HCT116 (cell line): ENCODE measurements at regions not wholly inside any gene's neighbourhood (a gene's known extent, or its start where the extent isn't known, plus 50 kb on each side); places are given as distances from the start of the nearest gene placed in this dataset.

Source experiments
- ATAC-seq: fragments of 200-7000 bp; cut with Tn5 transposase; 2 replicates; pipeline ENCODE4 v1.9.1; 2020; ENCODE audit warnings: mild to moderate bottlenecking, moderate library complexity
- BruUV-seq: library from RNA; stranded (reverse); fragments of 400-500 nt; replicated peaks from 2 replicates; lab custom pipeline; 2021; lab: Mats Ljungman, UMichigan
- CTCF ChIA-PET: fragments of 300-600 bp; sonication (Branson Sonifier 250); formaldehyde crosslinking; loops from one replicate; lab custom pipeline; 2021; ENCODE audit warnings: antibody characterized with exemption; lab: Charles Lee
- POLR2A ChIA-PET: fragments of 300-600, 350-600 bp; sonication (Branson Sonifier 250); formaldehyde crosslinking; loops from one replicate; lab custom pipeline; 2021; ENCODE audit warnings: antibody characterized with exemption; lab: Charles Lee
- RAD21 ChIA-PET, 2 experiments: fragments of 300-600 bp; sonication (Branson Sonifier 250); formaldehyde crosslinking; loops; one replicate each; lab custom pipeline; 2023; ENCODE audit warnings: low total read pairs in 2 of 2; ENCODE audit not compliant: uncharacterized antibody in 2 of 2, unreplicated experiment in 2 of 2, low non-redundant PET in 1 of 2; lab: Charles Lee
- DNase-seq: peaks from one replicate; pipeline ENCODE4 v3.0.0-alpha.2; 2010; ENCODE audit warnings: low read depth, low spot score
- H2AFZ ChIP-seq: fragments of 200-600 bp; shearing (Covaris generic), sonication (generic); 2 replicates; pipeline ENCODE4 v1.6.1; 2017; ENCODE audit warnings: low read depth, mixed run types, mixed read lengths, antibody characterized with exemption, low read length; ENCODE audit not compliant: poor library complexity, severe bottlenecking
- H3K27ac ChIP-seq: 2 replicates; pipeline ENCODE4 v1.5.1; 2012; ENCODE audit warnings: low read depth, low read length
- H3K27me3 ChIP-seq: fragments of 200-600 bp; sonication (generic); 2 replicates; pipeline ENCODE4 v1.6.1; 2016; ENCODE audit warnings: mixed run types, low read length, mixed read lengths; ENCODE audit not compliant: insufficient read depth
- H3K36me3 ChIP-seq, 2 experiments: fragments of 200-500 bp in 1 of 2; fragments of 200-600 bp in 1 of 2; sonication (Bioruptor generic) in 1 of 2; sonication (generic) in 1 of 2; 2 replicates each; pipeline versions ENCODE4 v1.5.1 to v1.6.1; 2014 to 2016; ENCODE audit warnings: low read length in 2 of 2, inconsistent platforms in 1 of 2, mixed read lengths in 1 of 2, mixed run types in 1 of 2; ENCODE audit not compliant: insufficient read depth in 2 of 2, control insufficient read depth in 1 of 2
- H3K4me1 ChIP-seq, 2 experiments: fragments of 200-600 bp in 1 of 2; sonication (generic) in 1 of 2; 2 replicates each; pipeline versions ENCODE4 v1.5.1 to v1.6.1; 2012 to 2017; ENCODE audit warnings: low read length in 2 of 2, inconsistent platforms in 1 of 2, mild to moderate bottlenecking in 1 of 2, mixed read lengths in 1 of 2, mixed run types in 1 of 2, moderate library complexity in 1 of 2; ENCODE audit not compliant: insufficient read depth in 2 of 2, control insufficient read depth in 1 of 2
- H3K4me2 ChIP-seq: fragments of 200-600 bp; sonication (generic); 2 replicates; pipeline ENCODE4 v1.6.1; 2017; ENCODE audit warnings: mixed run types, low read length, mixed read lengths
- H3K4me3 ChIP-seq, 2 experiments: fragments of 200-600 bp in 1 of 2; sonication (generic) in 1 of 2; replicated peaks in 1 of 2; 2 replicates each; pipeline ENCODE4 v1.5.1; 2011 to 2016; ENCODE audit warnings: low read length in 2 of 2, control low read depth in 1 of 2, low read depth in 1 of 2, mild to moderate bottlenecking in 1 of 2, mixed read lengths in 1 of 2, mixed run types in 1 of 2
- H3K79me2 ChIP-seq: fragments of 200-600 bp; sonication (generic); 2 replicates; pipeline ENCODE4 v1.6.1; 2017; ENCODE audit warnings: mild to moderate bottlenecking, mixed run types, low read length, moderate library complexity, mixed read lengths; ENCODE audit not compliant: insufficient read depth
- H3K9ac ChIP-seq: fragments of 200-600 bp; sonication (generic); 2 replicates; pipeline ENCODE4 v1.6.1; 2016; ENCODE audit warnings: low read length, mixed read lengths
- H3K9me2 ChIP-seq: fragments of 200-600 bp; sonication (generic), shearing (Covaris generic); 2 replicates; pipeline ENCODE4 v1.6.1; 2017; ENCODE audit warnings: mixed run types, mild to moderate bottlenecking, moderate library complexity; ENCODE audit not compliant: insufficient read depth
- H3K9me3 ChIP-seq, 2 experiments: fragments of 200-500 bp in 1 of 2; fragments of 200-600 bp in 1 of 2; sonication (Bioruptor generic) in 1 of 2; sonication (generic) in 1 of 2; 2 replicates each; pipeline ENCODE4 v1.6.1; 2014 to 2017; ENCODE audit warnings: low read length in 2 of 2, mixed read lengths in 2 of 2, inconsistent platforms in 1 of 2, low read depth in 1 of 2, mild to moderate bottlenecking in 1 of 2, mixed run types in 1 of 2, moderate library complexity in 1 of 2; ENCODE audit not compliant: control insufficient read depth in 1 of 2, insufficient read depth in 1 of 2
- H4K20me1 ChIP-seq: fragments of 200-600 bp; sonication (generic), shearing (Covaris generic); 2 replicates; pipeline ENCODE4 v1.6.1; 2017; ENCODE audit warnings: mixed run types, mild to moderate bottlenecking, moderate library complexity; ENCODE audit not compliant: insufficient read depth
- CBX3 ChIP-seq: IDR thresholded peaks from 2 replicates; pipeline ENCODE4 v1.6.1; 2012; ENCODE audit warnings: low read depth
- CEBPB ChIP-seq: IDR thresholded peaks from 2 replicates; pipeline ENCODE4 v1.6.1; 2012; ENCODE audit warnings: low read depth
- CTCF ChIP-seq, 3 experiments: fragments of 200-600 bp in 1 of 3; sonication (generic) in 1 of 3; IDR thresholded peaks in 2 of 3; conservative IDR thresholded peaks in 1 of 3; 2 replicates each; pipeline ENCODE4 v1.5.1; 2012 to 2017; ENCODE audit warnings: low read depth in 2 of 3, low read length in 2 of 3, antibody characterized with exemption in 1 of 3, borderline replicate concordance in 1 of 3, control low read depth in 1 of 3, mild to moderate bottlenecking in 1 of 3, mixed read lengths in 1 of 3, mixed run types in 1 of 3, moderate library complexity in 1 of 3; ENCODE audit not compliant: insufficient read depth in 1 of 3
- ELF1 ChIP-seq: IDR thresholded peaks from 2 replicates; pipeline ENCODE4 v1.6.1; 2012; ENCODE audit warnings: low read depth, borderline replicate concordance
- FOSL1 ChIP-seq: IDR thresholded peaks from 2 replicates; pipeline ENCODE4 v1.6.1; 2012; ENCODE audit warnings: low read depth
- POLR2A ChIP-seq: IDR thresholded peaks from 2 replicates; pipeline ENCODE4 v1.7.0; 2011; ENCODE audit warnings: borderline replicate concordance; ENCODE audit not compliant: insufficient read depth, insufficient read length; ENCODE audit errors: extremely low read depth
- POLR2AphosphoS5 ChIP-seq: IDR thresholded peaks from 2 replicates; pipeline ENCODE4 v1.6.1; 2011; ENCODE audit warnings: mild to moderate bottlenecking, low read depth, low read length, moderate library complexity
- REST ChIP-seq: IDR thresholded peaks from 2 replicates; pipeline ENCODE4 v1.6.1; 2012; ENCODE audit warnings: low read depth
- SIN3A ChIP-seq: IDR thresholded peaks from 2 replicates; pipeline ENCODE4 v1.6.1; 2012; ENCODE audit warnings: low read depth
- SP1 ChIP-seq: IDR thresholded peaks from 2 replicates; pipeline ENCODE4 v1.6.1; 2012; ENCODE audit warnings: low read depth
- SRF ChIP-seq: IDR thresholded peaks from 2 replicates; pipeline ENCODE4 v1.6.1; 2012; ENCODE audit warnings: low read depth
- YY1 ChIP-seq: IDR thresholded peaks from 2 replicates; pipeline ENCODE4 v1.6.1; 2011; ENCODE audit warnings: low read length, low read depth, moderate library complexity, mild to moderate bottlenecking; ENCODE audit not compliant: insufficient replicate concordance; ENCODE audit errors: extremely low read depth
- intact Hi-C: fragments of 100-400 bp; cut with micrococcal nuclease; formaldehyde crosslinking; loops from 2 replicates; pipeline ENCODE4 v1.10.0; 2022
- TF ChIP-seq, protein P1 (sequence below): IDR thresholded peaks from 2 replicates; pipeline ENCODE4 v1.6.1; 2012

GRCh38 chr17:77881545-77881944, 77.0 kb upstream of the TNRC6C start:
- Histone ChIP-seq H4K20me1 (no peaks in the 10 kb centered on the region), H3K36me3 (no peaks in the 10 kb centered on the region), H3K27me3 (peaks cover 24% of the 10 kb centered on the region), H3K4me3 (no peak overlapping the region), H3K27ac (no peak overlapping the region), H3K9me2 (no peaks in the 10 kb centered on the region), H3K9ac (no peak overlapping the region), H2AFZ (no peak overlapping the region), H3K4me2 (no peak overlapping the region), H3K79me2 (no peaks in the 10 kb centered on the region), H3K9me3 (no peaks in the 10 kb centered on the region), H3K4me1 (peaks cover 0 to 13% of the 10 kb centered on the region in 2 experiments; a peak in 1 of 4 replicates)
- intact Hi-C loops, result no loop called here
- DNase-seq (no peak), ATAC-seq (peak; percentile 39)
- BruUV-seq, result no TSS peak
- RAD21 ChIA-PET, result no interaction called here
- TF ChIP-seq REST (no peak), YY1 (no peak), CEBPB (no peak), SP1 (no peak), SIN3A (no peak), CTCF (IDR thresholded peaks at IDR 0.05 in 2 of 3, conservative IDR thresholded peaks at IDR 0.05 in 1 of 3; ENCODE audit: borderline replicate concordance in 1 of 3, insufficient read depth in 1 of 3, low read depth in 2 of 3, low read length in 2 of 3) (no peak), FOSL1 (no peak), POLR2A (no peak), ELF1 (no peak), SRF (no peak), POLR2AphosphoS5 (no peak), CBX3 (no peak)
- TF ChIP-seq, protein P1, sequence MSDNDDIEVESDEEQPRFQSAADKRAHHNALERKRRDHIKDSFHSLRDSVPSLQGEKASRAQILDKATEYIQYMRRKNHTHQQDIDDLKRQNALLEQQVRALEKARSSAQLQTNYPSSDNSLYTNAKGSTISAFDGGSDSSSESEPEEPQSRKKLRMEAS, result no peak
- POLR2A ChIA-PET, result no interaction called here
- CTCF ChIA-PET, result interaction anchor here (1.3 kb wide), 1 partner anchor 8 kb away, joined by 5 read pairs; no protein-coding TSS in a partner anchor
